Fibroblast of skin of back (primary cell): ENCODE measurements at regions not wholly inside any gene's neighbourhood (a gene's known extent, or its start where the extent isn't known, plus 50 kb on each side); places are given as distances from the start of the nearest gene placed in this dataset.
A peak's percentile ranks its signal among the peaks of the same experiment; 100 is the strongest.
"Not testable (repeated sequence)": the region's sequence is repeated elsewhere in the genome, so short reads cannot be mapped to it uniquely, and the experiment has no call there.

Source experiments
- DNase-seq: peaks from one replicate; pipeline ENCODE4 v3.0.0-alpha.2; 2013

DNA sequence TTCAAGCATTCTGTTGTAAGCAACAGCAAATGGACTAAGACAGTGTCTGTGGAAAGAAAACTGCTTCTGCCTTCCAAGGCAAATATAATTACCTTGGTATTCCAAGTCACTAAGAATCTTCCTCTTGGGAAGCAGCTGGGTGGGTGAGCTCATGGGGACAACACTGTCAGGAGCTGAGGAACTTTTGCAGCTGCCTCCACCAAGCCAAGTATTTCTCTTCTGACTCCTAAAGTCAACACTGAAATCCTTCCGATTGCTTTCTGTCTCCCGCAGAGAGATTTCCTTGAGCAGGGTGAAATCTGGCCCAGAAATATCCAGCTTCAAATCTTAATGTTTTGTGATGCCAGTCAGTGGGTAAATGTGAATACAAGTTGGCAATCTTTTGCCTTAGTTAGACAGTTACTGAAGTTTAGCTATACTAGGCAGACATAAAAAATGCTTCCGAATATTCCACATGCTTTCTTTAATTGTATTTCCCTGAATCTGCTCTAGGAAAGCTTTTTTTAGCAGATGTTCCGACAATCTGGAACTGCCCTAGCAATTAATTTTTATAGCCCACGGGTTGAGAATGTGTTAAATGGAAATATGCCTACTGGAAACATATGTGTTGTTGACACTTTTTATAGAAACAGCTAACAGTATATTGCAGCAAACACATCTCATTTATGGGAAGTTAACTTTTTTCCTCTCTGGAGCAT lies 369.9 kb upstream of the DAB2 start:
- peak; percentile 95 for DNase-seq

DNA sequence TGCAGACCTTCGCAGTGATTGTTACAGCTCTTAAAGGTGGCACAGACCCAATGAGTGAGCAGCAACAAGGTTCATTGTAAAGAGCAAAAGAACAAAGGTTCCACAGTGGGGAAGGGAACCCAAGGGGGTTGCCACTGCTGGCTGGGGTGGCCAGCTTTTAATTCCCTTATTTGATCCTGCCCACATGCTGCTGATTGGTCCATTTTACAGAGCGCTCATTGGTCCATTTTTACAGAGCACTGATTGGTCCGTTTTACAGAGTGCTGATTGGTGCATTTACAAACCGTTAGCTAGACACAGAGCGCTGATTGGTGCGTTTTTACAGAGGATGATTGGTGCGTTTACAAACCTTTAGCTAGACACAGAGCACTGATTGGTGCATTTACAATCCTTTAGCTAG lies 360.6 kb upstream of the DAB2 start:
- DNase-seq: no peak

DNA sequence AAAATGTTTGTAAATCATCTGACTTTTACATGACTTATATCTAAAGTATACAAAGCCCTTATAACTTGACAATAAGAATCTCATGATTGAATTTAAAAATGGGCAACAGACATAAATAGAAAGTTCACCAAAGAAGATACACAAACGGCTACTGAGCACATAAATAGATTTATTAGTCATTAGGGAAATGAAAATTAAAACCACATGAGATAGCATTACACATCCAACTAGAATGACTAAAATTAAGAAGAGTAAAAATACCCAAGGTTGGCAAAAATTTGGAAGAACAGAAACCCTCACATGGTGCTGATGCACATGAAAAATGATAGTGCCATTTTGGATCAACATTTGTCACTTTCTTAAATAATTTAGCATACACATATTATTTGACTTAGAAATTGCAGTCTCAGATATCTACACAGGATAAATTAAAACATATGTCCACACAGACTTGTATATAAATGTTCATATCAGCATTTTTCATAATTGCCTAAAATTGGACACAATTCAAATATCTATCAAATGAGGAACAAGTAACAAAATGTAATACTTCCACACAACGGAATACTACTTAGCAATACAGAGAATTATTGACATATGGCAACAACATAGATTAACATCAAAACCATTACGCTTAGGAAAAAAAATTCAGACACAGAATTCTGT lies 359.1 kb upstream of the DAB2 start:
- DNase-seq: peak; percentile 82

DNA sequence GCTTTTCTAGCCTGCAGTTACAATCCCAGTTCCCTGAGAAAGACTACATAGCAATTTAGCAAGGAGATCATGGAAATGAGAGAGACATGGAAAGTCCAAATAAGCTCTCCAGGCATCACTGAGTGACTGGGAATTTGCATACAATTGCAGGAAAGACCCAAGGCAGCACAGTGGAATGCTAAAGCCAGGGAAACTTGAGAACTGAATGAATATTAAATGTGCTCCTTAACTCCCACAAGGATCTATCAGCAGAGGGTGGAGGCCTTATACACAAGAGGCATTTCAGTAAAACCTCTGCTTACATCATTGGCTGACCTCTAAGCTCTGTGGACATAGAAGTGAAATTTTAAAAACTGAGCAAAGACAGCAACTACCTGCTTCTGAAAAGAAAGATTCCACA lies 355.6 kb upstream of the DAB2 start:
- peak; percentile 61 for DNase-seq

DNA sequence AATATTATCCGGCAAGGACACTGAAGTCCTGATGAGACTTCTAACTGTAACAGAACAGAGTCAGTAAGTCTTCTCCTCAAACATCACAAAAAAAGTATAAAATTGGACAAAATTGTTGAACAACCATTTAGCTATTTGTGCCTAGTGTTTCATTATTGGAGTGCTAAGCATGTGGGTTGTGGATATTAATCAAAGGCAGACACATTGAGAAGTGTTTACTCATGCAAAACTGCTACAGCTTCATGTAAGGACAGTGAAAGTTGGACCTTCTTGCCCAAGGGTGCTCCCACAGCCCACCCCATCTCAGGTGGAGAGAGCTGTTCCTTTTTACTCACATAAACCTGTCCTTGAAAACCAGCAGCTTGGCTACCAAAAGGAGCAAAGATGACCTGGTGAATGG lies 355.1 kb upstream of the DAB2 start:
- DNase-seq: no peak

DNA sequence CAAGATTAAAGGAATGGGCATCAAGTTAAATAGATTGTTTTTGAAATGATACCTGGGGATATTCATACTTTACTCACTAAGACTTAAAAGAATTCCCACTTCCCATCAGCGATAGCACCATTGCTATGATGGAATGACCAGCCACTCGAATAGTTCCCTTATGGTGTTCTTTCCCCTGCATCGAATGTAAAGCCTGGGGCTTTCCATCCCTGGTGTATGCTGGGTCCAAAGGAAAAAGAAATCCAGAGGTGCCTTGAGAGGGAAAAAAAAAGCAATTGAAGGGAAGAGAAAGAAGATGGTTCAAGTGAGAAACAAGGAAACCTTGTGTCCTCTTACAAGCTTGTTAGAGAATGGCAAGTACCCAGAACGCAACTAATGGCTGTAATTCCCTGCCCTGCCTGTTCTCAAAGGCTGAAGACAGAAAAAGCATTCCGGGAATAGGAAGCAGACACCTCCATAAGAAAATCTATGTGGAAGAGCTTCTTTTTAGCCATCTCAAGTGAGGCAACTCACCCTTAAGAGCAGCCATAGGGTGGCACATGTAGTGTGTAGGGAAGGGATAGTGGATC lies 351.1 kb upstream of the DAB2 start:
- no peak for DNase-seq

DNA sequence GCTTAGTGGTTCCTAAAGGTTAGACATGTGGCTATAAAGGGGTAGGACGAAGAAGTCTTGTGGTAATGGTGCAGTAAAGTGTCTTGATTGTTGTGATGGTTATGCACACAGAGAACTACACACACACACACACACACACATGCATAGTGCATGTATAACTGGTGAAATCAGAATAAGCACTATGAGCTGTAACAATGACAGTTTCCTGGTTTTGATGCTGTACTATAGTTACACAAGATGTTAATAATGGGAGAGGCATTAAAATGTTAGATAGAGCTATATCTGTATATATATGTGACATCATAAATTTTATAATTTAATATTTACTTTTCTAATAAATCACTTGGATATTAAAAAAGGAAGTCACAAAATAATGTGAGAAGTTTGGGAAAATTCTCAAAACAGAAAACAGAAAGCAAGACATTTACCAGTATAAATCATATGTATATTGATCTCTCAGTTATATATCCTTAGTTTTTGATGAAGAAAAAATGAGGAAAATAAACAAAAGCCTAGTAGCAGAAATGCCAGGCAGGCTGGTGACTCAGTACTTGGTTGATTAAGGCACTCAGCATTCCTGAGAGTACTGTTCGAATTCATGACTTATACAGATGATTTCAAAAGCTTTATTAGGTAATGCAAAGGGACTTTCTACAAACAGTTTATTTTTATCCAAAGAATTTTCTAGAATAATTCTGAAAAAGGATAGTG lies 350.5 kb upstream of the DAB2 start:
- peak; percentile 96 for DNase-seq

DNA sequence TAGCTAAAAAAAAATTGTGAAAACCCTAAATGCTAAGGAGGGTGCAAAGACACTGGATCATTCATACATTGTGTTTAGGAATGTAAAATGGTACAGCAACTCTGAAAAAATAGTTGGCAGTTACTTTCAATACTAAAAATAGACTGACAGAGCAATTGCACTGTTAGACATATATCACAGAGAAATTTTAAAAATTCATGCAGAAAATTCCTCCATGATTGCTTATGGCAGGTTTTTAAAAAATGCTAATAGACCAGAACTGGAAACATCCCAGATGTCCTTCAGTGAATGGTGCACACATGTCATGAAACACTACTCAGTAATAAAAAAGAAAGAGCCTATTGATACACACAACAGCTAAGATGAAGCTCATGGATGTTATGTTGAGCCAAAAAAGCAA lies 349.8 kb upstream of the DAB2 start:
- peak; percentile 77 for DNase-seq

DNA sequence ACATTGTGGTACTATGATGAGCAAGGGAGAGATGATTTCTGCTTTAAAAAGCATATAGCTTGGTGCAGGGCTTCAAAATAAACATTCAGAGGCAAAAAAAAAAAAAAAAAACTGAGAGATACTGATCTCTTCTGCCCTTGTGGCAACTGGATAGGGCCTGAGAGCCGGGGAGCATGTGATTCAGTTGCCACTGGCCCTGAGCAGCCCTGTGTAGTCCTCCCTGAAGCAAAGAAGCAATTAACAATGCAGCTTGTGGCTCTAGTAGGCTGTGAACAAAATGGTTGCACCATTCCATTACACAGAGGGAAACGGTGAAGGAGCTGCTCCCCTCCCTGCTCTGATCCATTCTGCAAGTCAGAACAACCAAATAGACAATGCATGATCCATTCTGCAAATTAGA lies 347.5 kb upstream of the DAB2 start:
- no peak for DNase-seq

DNA sequence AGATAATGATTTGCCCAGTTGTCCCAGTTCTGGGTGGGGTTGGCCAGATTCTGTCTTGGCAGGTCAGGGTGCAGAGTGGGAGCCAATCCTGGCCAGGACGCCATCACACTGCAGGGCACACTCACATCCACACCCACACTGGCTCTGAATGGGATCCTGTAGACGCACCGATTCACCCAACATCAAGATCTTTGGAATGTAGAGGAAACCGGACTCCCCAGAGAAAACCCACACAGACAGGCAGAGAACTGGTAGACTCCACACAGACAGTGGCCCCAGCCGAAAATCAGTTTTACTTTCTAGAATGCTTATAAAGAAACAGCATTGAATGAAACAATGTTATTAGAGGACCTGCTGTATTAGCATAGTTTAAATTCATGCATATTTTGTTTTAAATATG lies 343.1 kb upstream of the DAB2 start:
- peak; percentile 49 for DNase-seq

DNA sequence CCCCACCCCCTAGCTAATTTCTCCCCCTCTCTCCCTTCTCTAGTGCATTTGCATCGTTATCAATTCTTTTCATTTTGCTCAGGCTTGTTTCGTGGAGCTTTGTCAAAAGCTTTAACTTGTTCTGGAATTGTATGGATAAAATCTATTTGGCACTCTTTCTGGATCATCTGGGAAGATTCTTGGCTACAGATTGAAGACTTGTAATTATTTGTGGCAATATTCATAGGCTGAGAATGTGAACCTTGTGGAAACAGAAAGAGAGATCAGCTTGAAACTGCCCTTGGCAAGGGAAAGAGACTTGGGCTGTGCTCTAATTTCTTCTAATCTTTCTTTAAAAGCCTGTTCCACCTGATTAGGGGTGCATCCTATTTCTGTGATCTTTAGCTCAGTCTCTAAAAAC lies 340.6 kb upstream of the DAB2 start:
- DNase-seq: peak; percentile 66

DNA sequence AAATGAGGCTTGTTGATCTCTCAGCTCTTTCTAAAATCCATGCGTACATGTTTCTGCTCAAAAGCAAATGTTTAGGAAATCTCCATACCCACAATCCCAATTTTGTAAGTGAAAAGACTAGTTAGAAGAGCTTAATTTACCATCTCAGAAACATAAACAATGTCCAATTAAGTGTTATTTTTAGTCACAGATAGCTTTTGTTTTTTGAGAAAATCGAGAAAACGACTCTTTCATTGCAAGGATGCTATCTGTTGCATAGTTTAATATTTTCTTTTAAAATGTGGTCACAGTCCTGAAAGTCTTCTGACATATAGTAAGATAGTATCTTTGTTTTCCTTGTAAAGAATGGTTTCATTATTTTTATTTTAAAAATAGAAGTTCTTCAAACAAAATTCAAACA lies 338.0 kb upstream of the DAB2 start:
- peak; percentile 27 for DNase-seq

DNA sequence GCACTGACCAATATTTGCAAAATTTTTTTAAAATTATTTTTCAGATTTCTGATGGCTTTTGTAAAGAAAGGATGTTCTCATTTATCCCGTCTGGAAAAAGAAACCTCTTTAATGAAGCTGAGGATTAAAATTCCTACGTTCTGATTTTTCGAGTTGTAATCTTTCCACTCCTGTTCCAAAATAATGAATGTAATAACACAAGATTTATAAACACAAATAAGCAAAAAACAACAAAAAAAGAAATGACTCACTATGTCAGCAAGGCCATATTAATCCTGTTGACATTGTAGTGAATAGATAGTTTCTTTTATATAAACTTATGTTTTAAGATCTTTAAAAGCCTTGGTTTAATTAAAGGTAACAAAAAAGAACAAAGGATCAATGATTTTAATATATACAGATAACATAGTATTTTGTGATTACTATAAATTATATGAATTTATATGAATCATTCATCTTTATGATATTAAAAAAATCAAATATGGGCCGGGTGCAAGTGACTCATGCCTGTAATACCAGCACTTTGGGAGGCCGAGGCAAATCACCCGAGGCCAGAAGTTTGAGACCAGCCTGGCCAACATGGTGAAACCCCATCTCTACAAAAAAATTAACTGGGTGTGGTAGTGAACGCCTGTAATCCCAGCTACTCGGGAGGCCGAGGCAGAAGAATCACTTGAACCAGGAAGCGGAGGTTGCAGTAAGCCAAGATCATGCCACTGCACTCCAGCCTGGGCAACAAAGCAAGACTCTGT lies 336.6 kb upstream of the DAB2 start:
- DNase-seq: peak; percentile 34

DNA sequence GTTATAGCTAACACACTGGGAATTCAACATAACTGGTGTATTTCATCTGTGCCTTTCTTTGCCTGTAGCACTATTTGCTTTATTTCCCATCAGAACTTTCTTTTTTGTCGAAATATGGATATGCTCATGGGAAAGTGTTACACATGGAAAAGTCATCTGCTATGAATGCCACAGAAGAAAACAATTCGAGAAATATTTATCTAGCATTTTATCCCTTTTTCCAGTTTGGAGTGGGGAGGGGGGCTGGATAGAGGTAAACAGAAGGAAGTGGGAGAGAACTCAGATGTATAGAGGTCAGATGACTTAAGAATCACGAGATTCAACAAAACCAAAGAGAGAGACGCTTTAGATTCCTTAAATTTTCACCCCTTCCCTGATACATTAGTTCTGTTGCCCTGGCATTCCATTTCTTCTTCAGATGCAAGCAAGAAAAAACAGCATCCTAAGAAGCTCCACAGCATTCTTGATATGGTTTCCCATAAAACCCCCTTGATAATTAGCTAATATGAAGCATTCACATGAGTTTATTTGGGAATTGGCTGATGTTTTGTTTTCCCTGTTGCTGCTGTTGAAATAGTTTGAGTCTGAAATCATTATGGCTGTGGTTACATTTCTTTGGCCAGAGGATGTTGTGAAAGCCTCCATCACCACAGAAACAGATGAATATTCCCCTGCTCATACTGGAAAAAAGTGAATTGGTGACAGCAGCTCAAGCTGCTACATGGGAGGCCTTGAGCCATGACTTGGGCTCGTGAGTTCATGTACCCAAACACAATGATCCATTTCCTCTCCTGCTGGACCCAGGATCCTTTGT lies 335.8 kb upstream of the DAB2 start:
- peak; percentile 99 for DNase-seq

DNA sequence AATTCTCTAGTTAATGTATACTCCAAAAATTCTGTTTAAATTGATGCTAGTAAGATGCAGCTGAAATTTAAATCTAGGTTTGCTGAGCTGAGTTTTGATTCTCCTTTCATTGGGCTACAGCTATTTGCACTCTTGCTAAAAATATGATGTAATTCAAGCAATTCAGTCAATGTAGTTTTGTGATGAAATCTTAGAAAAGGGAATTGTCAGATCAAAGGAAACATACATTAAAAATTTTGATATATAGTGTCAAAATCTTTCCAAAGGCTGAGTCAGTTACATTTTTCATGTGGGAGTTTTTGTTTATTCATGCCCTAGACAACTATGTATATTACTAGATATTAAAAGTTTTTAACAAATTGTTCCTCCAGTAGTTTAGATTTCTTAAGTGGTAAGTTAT lies 334.9 kb upstream of the DAB2 start:
- peak; percentile 63 for DNase-seq

DNA sequence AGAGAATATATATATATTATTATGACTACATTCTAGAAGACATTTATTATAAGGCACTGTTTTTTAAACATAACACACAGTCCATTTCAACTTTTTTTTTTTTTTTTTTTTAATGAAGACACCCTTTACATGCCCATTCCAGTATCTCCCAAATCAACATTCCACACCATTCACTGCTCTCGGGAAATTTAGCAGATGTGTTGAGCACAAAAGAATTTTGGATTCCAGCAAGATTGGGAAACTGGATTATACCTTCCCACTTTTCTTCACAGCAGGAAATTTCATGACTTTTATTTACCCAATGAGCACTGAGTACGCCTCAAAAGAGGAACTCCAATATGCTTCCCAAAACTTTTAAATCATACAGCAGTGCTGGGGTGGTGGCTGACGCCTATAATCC lies 333.6 kb upstream of the DAB2 start:
- DNase-seq: peak; percentile 68

DNA sequence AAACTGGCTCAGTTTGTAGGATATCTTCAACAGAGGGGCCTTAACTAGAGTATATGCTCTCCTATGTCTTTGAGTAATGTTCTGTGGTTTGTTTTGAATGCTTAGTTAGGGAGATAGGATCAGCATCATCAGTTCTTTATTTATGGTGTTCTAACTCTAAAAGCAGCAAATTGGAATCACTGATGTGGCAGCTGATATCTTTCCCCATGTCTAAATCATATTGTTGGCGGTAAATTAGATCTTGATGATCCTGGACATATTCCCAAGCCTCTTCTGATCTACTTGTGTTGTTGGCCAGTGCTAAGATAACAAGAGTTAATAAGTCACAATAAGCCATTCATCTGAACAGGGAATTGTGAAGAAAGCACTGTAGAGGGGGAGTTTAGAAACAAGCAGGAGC lies 332.4 kb upstream of the DAB2 start:
- DNase-seq: peak; percentile 39

DNA sequence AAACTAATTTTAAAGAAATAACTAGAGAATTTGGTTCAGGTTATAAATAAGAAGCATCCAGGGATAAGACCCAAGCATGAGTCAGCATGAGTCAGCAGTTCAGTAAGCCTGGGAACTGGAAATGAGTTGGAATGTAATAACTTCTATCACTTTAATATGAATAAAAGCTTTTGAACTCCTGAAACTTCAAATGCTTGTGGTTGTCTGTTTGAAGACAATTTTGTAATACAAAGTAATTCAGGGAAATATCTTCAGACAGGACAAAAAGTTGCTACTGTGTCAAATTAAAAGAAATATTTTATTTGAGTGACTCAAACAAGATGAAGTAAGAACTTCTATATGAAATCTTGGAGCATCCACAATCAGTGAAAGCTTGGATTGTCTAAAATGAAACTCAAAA lies 331.2 kb upstream of the DAB2 start:
- DNase-seq: peak; percentile 97

DNA sequence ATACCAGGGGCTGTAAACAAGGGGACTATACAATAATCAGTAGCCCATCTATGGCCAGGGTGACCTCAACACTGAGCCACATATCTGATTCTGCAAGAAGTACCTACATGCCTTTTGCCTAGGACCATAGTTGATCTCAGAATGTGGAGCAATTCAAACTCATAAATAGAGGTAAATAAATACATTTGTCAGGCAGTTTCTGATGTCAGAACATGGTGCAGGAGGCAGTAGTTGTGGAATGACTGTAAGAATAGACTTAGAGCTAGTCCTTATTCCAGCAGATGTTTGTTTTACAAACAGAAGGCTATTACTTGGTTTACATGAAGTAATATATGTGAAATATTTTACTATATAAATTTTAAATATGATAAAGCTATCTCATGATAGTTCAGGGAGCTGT lies 330.7 kb upstream of the DAB2 start:
- peak; percentile 28 for DNase-seq

DNA sequence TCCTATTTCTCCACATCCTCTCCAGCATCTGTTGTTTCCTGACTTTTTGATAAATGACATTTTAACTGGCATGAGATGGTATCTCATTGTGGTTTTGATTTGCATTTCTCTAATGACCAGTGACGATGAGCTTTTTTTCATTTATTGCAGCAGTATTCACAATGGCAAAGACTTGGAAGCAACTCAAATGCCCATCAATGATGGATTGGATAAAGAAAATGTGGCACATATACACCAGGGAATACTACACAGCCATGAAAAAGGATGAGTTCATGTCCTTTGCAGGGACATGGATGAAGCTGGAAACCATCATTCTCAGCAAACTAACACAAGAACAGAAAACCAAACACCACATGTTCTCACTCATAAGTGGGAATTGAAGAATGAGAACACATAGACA lies 329.0 kb upstream of the DAB2 start:
- DNase-seq: not testable (repeated sequence)

DNA sequence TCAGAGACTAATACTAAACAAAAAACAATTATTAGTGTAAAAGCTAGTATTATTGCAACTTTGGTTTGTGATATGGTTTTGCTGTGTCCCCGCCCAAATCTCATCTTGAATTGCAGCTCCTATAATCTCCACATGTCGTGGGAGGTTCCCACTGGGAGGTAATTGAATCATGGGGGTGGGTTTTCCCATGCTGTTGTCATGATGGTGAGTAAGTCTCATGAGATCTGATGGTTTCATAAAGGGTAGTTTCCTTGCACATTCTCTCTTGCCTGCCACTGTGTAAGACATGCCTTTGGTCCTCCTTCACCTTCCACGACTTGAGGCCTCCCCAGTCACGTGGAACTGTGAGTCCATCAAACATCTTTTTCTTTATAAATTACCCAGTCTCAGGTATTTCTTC lies 325.9 kb upstream of the DAB2 start:
- DNase-seq: no peak

DNA sequence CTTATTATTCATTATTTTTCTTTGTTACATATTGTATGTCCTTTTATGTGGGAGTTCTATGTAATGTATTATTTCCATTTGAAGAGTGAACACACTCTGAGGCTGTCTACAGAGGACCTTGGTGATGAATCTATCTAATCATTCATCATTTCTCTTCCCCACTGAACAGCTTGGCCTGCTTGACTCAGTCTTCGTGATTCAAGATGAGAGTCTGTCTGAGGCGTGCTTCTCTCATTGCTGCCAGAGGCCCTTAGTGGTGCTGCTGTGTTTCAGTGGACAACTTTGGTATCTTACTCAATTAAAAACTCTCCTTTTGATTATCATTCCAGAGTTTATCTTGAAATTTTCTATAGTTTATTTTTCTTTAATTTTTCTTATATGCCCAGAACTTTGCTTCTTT lies 318.1 kb upstream of the DAB2 start:
- no peak for DNase-seq
